Hematopoietic multipotent progenitor cell treated with erythropoietin and hydrocortisone succinate and interleukin-3 and kit ligand, for 17 days (in vitro differentiated cells): ENCODE measurements at regions not wholly inside any gene's neighbourhood (a gene's known extent, or its start where the extent isn't known, plus 50 kb on each side); places are given as distances from the start of the nearest gene placed in this dataset.
A peak's percentile ranks its signal among the peaks of the same experiment; 100 is the strongest.
"Not testable (repeated sequence)": the region's sequence is repeated elsewhere in the genome, so short reads cannot be mapped to it uniquely, and the experiment has no call there.

Experiments
- DNase-seq: peaks from one replicate; pipeline ENCODE4 v3.0.0-alpha.2; 2015; ENCODE audit warnings: low spot score

DNA sequence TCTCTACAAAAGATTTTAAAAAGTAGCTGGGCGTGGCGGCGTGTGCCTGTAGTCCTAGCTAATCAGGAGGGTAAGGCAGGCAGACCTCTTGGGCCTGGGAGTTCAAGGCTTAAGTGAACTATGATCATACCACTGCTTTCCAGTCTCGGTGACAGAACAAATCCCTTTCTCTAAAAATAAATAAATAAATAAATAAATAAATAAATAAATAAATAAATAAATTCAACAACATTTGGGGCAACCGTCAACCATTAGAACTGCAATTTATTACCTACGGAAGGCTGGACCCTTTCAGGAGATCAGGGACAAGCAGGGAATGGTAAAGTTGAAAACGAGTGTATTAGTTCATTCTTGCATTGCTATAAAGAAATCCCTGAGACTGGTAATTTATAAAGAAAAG is 136.2 kb upstream of the USP9X start:
- no peak for DNase-seq

DNA sequence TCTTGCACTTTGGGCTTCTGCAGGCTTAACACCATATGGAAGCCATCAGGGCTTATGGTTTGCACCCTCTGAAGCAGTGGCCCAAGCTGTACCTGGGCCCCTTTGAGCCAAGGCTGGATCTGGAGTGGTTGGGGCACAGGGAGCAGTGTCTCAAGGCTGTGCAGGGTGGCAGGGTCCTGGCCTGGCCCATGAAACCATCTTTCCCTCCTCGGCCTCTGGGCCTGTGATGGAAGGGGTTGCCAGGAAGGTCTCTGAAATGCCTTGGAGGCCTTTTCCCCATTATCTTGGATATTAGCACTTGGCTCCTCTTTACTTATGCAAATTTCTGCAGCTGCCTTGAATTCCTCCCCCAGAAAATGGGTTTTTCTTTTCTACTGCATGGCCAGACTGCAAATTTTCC is 134.7 kb upstream of the USP9X start:
- DNase-seq = no peak

DNA sequence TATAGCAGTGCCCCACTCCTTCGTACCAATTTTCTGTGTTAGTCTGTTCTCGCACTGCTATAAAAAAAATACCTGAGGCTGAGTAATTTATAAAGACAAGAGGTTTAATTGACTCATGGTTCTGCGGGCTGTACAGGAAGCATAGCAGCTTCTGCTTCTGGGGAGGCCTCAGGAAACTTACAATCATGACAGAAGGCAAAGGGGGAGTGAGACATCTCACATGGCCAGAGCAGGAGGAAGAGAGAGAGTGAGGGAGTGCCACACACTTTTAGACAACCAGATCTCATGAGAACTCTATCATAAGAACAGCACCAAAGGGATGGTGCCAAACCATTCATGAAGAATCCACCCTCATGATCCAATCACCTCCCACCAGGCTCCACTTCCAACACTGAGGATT is 133.8 kb upstream of the USP9X start:
- DNase-seq = not testable (repeated sequence)

GRCh38 chrX:40952855-40953254 is 132.4 kb upstream of the USP9X start:
- DNase-seq = no peak

GRCh38 chrX:40953369-40953768 is 131.9 kb upstream of the USP9X start:
- DNase-seq = no peak

DNA sequence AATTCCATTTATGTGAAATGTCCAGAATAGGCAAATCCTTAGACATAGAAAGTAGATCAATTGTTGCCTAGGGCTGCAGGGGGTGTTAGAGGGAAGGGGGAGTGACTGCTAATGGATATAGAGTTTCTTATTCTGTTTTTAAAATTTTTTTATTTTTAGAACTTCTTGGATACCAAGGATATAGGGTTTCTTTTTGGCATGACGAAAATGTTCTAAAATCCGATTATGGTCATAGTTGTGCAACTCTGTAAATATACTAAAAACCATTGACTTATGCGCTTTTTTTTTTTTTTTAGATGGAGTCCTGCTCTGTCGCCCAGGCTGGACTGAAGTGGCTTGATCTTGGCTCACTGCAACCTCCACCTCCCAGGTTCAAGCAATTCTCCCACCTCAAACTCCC is 125.2 kb upstream of the USP9X start:
- no peak for DNase-seq

GRCh38 chrX:40962793-40963407 is 122.3 kb upstream of the USP9X start:
- no peak for DNase-seq

DNA sequence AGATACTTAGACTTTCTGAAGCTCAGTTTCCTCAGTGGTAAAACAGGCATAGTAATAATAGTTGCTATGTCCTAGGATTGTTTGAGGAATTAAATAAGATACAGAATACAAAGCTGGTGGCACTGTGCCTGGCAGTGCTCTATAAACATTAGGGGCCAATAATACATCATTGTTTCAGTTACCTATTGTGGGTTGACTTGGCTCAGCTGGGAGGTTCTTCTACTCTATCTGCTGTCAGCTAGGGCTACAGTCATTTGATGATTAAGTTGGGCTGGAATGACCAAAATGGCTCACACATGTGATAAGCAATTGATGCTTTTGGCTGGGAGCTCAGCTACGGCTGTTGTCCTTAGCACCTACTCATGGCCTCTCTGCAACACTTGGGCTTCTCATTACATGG is 121.2 kb upstream of the USP9X start:
- DNase-seq = no peak

GRCh38 chrX:40964633-40965586 is 120.3 kb upstream of the USP9X start:
- DNase-seq = no peak

DNA sequence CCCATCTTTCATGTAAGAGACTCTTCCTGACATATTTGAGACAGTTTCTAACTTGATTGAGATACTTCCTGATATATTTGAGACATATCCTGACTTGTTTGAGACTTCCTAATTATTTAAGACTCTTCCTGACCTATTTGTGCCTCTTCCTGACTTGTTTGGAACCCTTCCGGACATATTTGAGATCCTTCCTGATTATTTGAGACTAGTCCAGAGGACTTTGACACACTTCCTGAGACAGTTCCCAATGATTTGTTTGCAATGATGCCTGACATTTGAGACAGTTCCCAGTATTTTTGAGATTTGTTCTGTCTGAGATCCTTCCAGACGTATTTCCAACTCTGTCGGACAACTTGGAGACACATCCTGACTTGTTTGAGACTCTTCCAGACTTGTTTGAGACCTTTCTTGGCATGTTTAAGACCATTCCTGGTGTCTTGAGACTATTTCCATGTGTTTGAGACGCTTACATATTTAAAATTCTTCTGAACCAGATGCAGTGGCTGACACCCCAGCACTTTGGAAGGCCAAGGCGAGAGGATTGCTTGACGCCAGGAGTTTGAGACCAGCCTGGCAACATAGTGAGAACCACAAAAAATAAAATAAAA is 118.9 kb upstream of the USP9X start:
- DNase-seq = no peak

- DNase-seq = no peak
Measured at GRCh38 chrX:40968180-40968579, 117.1 kb upstream of the USP9X start.

DNA sequence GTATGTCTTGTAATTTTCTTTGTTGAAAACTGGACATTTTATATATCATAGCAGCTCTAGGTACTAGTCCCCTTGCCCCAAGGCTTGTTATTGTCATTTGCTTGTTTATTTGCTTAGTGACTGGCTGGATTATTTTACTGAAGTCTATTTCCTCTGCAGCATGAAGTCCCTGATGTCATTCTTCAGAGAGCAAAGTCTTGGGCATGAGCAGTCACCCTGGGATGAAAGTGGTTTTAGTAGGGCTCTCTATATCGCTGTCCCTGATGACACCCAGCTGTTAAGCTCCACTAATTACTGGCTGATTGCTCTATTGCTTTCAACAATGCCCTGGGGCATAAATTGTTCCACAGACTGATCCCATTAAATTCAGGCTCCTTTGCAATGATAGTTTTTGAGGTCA is 113.5 kb upstream of the USP9X start:
- no peak for DNase-seq

DNA sequence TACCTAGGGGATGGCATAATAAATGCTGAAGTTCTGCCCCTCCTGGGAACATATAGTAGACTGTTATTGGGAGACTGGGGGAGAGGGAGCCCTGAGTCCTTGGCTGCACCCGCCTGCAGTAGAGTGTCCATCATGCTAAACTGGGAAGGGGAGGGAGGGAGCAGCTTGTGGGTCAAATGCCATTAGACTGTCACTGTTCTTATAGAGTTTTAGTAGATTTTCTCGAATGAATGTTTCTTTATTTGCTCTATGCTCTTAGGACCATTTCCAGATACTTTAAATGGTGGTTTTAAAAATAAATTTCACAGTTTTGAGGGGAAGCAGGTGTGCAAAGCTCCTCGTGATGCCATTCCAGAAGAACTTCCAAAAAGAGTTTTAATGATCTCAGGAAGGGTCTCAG is 111.6 kb upstream of the USP9X start:
- DNase-seq = no peak

GRCh38 chrX:40975951-40976350 is 109.3 kb upstream of the USP9X start:
- DNase-seq = no peak

GRCh38 chrX:40976981-40977380 is 108.3 kb upstream of the USP9X start:
- no peak for DNase-seq

GRCh38 chrX:40984962-40985361 is 100.3 kb upstream of the USP9X start:
- no peak for DNase-seq

DNA sequence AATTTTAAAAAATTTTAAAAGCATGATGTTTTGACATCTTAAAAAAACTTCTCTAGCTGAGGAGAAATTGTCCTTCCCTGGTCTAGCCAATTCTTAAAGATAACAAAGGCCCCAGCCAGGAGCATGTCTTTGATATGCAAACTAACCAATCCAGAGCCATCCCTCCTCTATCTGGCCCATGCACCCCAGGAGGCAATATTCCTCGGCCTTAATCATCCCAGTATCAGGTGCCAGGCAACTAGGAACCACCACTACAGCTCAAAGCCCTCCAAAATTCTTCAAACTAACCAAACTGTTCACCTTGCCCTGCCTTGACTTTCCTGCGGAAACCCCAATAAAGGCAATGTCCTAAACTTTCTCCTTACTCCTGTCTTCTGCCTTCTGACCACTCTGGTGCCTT is 97.8 kb upstream of the USP9X start:
- peak; percentile 11 for DNase-seq

- no peak for DNase-seq
Measured at GRCh38 chrX:40988100-40988499, 97.1 kb upstream of the USP9X start.

DNA sequence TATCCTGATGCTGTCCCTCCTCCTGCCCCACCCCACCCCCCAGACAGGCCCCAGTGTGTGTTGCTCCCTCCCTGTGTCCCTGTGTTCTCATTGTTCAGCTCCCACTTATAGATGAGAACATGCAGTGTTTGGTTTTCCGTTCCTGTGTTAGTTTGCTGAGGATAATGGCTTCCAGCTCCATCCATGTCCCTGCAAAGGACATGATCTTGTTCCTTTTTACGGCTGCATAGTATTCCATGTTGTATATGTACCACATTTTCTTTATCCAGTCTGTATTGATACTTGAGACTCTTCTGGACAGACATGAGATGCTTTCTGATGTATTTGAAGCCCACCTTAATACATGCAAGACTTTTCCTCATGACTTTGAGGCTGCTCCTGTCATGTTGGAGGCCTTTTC is 91.8 kb upstream of the USP9X start:
- DNase-seq = not testable (repeated sequence)

GRCh38 chrX:40996886-40997530 is 88.2 kb upstream of the USP9X start:
- peak; percentile 42 for DNase-seq

GRCh38 chrX:40998123-40998522 is 87.1 kb upstream of the USP9X start:
- DNase-seq = no peak

GRCh38 chrX:41001327-41001726 is 83.9 kb upstream of the USP9X start:
- no peak for DNase-seq

DNA sequence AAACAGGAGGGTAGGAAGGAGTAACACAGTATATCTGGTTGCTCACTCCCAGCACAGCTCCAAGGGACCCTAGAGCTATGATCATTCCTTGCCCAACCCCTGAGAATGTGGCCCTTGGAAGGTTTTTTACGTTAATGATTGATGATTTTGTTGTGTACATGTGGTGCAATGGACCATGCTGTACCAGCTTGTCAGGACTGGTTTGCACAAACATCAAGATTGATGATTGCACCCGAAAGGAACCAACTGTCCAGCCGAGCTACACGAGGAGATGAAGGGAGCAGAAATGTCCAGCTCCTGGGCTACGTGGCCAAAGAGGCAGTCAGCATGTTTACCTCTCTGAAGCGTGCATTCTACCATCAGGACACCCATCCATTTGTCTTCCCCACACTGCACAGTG is 83.2 kb upstream of the USP9X start:
- DNase-seq = no peak
